ENCODE measurements at regions not wholly inside any gene's neighbourhood (a gene's known extent, or its start where the extent isn't known, plus 50 kb on each side); places are given as distances from the start of the nearest gene placed in this dataset.

GRCh38 chr1:9182784-9183257 is 51.8 kb upstream of the H6PD start:
- TF ChIP-seq CTCF (IDR thresholded peaks at IDR 0.05 in 8 of 11, conservative IDR thresholded peaks at IDR 0.05 in 3 of 11) (no peak), POLR2AphosphoS5 (IDR thresholded peaks at IDR 0.05) (no peak), POLR2A (IDR thresholded peaks at IDR 0.05) (no peak)

Measured in spleen (tissue), 7 donors.